Medulla oblongata (tissue), 1 donor: ENCODE measurements at regions not wholly inside any gene's neighbourhood (a gene's known extent, or its start where the extent isn't known, plus 50 kb on each side); places are given as distances from the start of the nearest gene placed in this dataset.

Source experiments
- DNase-seq: peaks from one replicate; pipeline ENCODE4 v3.0.0-alpha.2; 2015; ENCODE audit errors: extremely low spot score

GRCh38 chr3:1823867-1824266, 274.8 kb upstream of the CNTN4 start:
- no peak for DNase-seq

- no peak for DNase-seq
Measured at GRCh38 chr3:1824359-1824758, 274.3 kb upstream of the CNTN4 start.

- DNase-seq = no peak
Measured at GRCh38 chr3:1828519-1828918, 270.1 kb upstream of the CNTN4 start.

GRCh38 chr3:1830851-1831250, 267.8 kb upstream of the CNTN4 start:
- no peak for DNase-seq

- no peak for DNase-seq
Measured at GRCh38 chr3:1832395-1832794, 266.3 kb upstream of the CNTN4 start.

GRCh38 chr3:1843111-1843510, 255.6 kb upstream of the CNTN4 start:
- no peak for DNase-seq

- DNase-seq = no peak
Measured at GRCh38 chr3:1847571-1847970, 251.1 kb upstream of the CNTN4 start.

GRCh38 chr3:1848935-1849334, 249.7 kb upstream of the CNTN4 start:
- no peak for DNase-seq

- no peak for DNase-seq
Measured at GRCh38 chr3:1852950-1853349, 245.7 kb upstream of the CNTN4 start.

GRCh38 chr3:1855841-1856240, 242.8 kb upstream of the CNTN4 start:
- no peak for DNase-seq

- DNase-seq = no peak
Measured at GRCh38 chr3:1870738-1871137, 227.9 kb upstream of the CNTN4 start.

- DNase-seq = no peak
Measured at GRCh38 chr3:1883534-1883933, 215.1 kb upstream of the CNTN4 start.

GRCh38 chr3:1892459-1892858, 206.2 kb upstream of the CNTN4 start:
- no peak for DNase-seq

- DNase-seq = no peak
Measured at GRCh38 chr3:1902416-1902815, 196.2 kb upstream of the CNTN4 start.

- no peak for DNase-seq
Measured at GRCh38 chr3:1903111-1903510, 195.6 kb upstream of the CNTN4 start.

GRCh38 chr3:1907911-1908310, 190.8 kb upstream of the CNTN4 start:
- no peak for DNase-seq

GRCh38 chr3:1908651-1909445, 189.8 kb upstream of the CNTN4 start:
- DNase-seq = no peak

- no peak for DNase-seq
Measured at GRCh38 chr3:1910322-1910721, 188.3 kb upstream of the CNTN4 start.

GRCh38 chr3:1929788-1930414, 168.8 kb upstream of the CNTN4 start:
- DNase-seq = no peak

- no peak for DNase-seq
Measured at GRCh38 chr3:1938975-1939374, 159.7 kb upstream of the CNTN4 start.

GRCh38 chr3:1942781-1943180, 155.9 kb upstream of the CNTN4 start:
- DNase-seq = no peak

GRCh38 chr3:1943395-1944118, 155.1 kb upstream of the CNTN4 start:
- DNase-seq = no peak

- DNase-seq = no peak
Measured at GRCh38 chr3:1945698-1946097, 153.0 kb upstream of the CNTN4 start.
